ENCODE measurements at regions not wholly inside any gene's neighbourhood (a gene's known extent, or its start where the extent isn't known, plus 50 kb on each side); places are given as distances from the start of the nearest gene placed in this dataset.

DNA sequence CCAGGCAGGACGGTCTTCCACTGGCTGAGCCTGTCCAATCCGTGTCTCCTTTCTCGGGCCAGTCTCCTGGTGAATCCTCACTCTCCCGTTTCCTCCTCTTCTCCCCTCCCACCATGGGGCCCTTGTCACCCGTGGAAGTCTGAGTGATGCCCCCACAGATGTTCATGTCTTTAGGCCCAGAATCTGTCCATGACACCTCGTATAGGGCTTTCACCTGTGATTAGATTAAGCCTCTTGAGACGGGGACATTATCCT, 193.5 kb downstream of the ZFP36L2 start:
- Mint-ChIP-seq H3K4me3 (no peak overlapping the region), H3K36me3 (ENCODE audit: low read depth) (no peaks in the 10 kb centered on the region), H3K9me3 (no peaks in the 10 kb centered on the region), H3K4me1 (ENCODE audit: low read depth) (peaks cover 11% of the 10 kb centered on the region), H3K27ac (no peak overlapping the region), H3K27me3 (no peaks in the 10 kb centered on the region)

DNA sequence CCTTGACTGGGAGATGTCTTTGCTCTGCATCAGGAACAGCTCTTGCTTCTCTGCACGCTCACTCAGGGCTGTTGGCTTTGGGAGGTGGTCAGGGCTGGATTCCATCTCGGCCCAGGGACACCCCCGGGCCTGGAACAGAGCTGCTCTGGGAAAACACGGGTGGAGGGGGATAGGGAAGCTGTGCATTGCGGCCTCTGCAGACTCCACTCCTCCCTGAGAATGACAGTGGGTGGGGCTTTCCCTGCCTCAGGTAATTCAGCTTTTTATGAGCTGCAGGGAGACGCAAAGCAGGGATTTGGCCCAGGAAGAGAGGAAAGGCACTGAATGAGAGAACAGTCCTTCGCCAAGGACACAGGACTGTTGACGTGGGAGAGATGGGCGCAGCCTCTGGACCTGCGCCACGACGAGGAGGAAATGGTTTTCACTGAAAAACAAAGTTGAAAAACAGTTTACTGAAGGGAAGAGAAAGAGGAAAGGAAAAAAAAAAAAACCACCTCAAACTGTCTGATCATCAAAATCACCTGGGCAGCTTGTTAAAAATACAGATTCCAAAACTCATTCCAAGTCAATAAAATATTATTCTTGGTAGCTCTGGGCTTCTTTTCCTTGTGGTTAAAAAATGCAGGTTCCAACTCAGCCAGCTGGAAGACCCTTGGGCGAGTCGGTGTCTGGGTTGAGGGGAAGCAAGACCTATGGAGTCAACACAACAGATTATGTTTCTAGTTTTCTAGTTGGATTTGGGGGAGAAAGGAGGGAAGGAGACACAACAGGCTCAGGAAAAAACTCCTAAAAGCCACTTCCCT, 194.0 kb downstream of the ZFP36L2 start:
- Mint-ChIP-seq H3K27ac (no peak overlapping the region), H3K27me3 (no peaks in the 10 kb centered on the region), H3K4me3 (no peak overlapping the region), H3K9me3 (no peaks in the 10 kb centered on the region), H3K36me3 (ENCODE audit: low read depth) (no peaks in the 10 kb centered on the region), H3K4me1 (ENCODE audit: low read depth) (peaks cover 11% of the 10 kb centered on the region)

DNA sequence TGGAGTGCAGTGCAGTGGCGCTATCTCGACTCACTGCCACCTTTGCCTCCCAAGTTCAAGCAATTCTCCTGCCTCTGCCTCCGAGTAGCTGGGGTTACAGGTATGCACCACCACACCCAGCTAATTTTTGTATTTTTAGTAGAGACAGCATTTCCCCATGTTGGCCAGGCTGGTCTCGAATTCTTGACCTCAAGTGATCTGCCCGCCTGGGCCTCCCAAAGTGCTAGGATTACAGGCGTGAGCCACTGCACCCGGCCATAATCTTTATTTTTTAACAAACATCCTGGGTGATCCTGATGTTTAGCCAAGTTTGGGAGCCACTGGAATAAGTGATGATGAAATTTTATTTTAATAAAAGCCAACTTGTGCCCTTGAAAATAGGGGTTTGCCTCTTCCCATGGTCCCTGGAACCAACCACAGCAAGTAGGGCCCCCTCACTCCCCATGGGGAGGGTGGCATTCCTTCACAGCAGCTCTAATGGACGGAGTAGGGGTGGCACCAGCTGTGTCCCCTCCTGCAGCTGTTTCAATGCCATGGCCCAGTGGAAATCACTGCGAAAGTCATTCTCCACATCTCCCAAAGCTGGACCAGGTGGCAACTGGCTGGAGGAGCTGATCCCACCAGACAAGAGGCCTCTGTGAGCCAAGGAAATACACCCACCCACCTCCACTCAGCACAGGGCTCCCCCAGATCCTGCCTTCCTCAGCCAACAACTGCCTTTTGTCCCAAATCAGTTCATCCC, 194.8 kb downstream of the ZFP36L2 start:
- Mint-ChIP-seq H3K27me3 (no peaks in the 10 kb centered on the region), H3K27ac (no peak overlapping the region), H3K4me1 (ENCODE audit: low read depth) (peaks cover 17% of the 10 kb centered on the region), H3K4me3 (no peak overlapping the region), H3K36me3 (ENCODE audit: low read depth) (no peaks in the 10 kb centered on the region), H3K9me3 (no peaks in the 10 kb centered on the region)

DNA sequence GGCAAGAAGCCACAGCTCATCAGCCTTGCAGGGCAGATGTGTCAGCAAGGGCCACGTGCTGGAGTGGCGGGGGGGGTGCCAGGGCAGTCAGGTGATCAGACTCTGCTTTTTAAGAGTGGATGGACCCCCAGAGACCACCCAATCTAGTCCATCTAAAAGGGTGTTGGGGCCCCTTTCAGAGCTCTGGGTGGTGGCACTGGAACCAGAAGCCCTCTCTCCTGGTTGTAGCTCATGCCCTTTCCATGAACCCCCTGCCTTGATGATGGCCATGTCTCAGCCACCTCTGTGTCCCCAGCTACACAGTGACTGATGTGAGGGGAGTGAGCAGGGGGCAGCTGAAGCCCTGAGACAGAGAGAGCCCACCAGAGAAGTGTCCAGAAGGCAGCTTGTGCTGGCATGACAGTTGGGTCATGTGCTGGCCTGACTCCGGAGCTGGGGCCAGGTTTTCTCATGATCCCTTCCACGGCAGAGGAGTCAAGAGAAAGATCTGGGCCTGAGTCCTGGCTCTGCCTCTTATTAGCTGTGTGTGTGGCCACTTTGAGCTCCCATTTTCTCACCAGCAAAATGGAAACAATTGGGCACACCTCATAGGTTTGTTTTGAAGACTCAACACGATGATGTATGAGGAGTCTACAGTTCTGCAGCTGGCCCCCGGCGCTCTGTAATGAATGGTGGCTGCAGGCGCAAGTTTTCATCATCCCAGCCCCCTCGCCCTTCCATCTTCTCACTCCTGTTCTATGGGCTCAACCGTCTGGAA, 195.7 kb downstream of the ZFP36L2 start:
- Mint-ChIP-seq H3K36me3 (ENCODE audit: low read depth) (no peaks in the 10 kb centered on the region), H3K4me1 (ENCODE audit: low read depth) (peaks cover 17% of the 10 kb centered on the region), H3K4me3 (no peak overlapping the region), H3K9me3 (no peaks in the 10 kb centered on the region), H3K27me3 (no peaks in the 10 kb centered on the region), H3K27ac (no peak overlapping the region)

DNA sequence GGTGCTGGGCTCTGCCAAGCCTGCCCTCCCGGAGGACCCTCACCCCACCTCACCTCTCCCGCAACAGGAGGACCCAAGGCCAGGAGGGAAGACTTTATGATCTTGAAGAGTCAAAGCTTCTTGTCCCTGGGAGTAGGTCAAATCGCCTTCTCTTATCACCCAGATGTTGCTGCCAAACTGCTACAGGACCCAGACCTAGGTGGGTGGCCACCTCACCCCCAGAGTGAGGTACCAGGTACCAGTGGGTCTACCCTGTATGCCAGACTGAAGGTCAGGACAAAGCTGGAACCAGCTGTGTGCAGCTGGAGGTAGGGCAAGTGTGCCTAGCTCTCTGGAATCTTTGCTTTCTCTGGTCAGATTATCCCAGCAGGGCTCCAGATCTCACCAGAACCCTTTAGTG, 197.2 kb downstream of the ZFP36L2 start:
- Mint-ChIP-seq H3K27me3 (no peaks in the 10 kb centered on the region), H3K36me3 (ENCODE audit: low read depth) (no peaks in the 10 kb centered on the region), H3K4me3 (no peak overlapping the region), H3K27ac (no peak overlapping the region), H3K9me3 (no peaks in the 10 kb centered on the region), H3K4me1 (ENCODE audit: low read depth) (peaks cover 27% of the 10 kb centered on the region)

DNA sequence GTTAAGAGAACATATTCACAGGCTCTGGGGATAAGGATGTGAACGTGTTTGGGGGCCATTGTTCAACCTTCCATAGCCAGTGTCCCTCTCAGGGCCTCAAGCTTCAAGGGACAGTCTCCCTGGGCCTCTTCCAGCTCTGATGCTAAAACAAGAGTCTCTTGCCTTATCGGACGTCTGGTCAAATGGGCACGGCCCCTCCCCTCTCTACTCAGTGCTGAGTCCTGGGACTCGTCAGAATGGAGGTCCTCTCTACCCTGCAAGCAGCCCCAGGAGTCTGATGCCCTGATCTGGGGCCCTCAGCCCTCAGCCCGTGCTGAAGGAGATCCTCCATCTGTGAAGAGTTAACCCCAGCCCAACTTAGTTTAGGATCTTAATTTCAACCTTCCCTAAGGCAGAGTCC, 198.2 kb downstream of the ZFP36L2 start:
- no peak overlapping the region for H3K27ac Mint-ChIP-seq
- no peak overlapping the region for H3K4me3 Mint-ChIP-seq
- H3K27me3 Mint-ChIP-seq = no peaks in the 10 kb centered on the region
- no peaks in the 10 kb centered on the region for H3K36me3 Mint-ChIP-seq (ENCODE audit: low read depth)
- H3K4me1 Mint-ChIP-seq (ENCODE audit: low read depth) = peaks cover 27% of the 10 kb centered on the region
- no peaks in the 10 kb centered on the region for H3K9me3 Mint-ChIP-seq

DNA sequence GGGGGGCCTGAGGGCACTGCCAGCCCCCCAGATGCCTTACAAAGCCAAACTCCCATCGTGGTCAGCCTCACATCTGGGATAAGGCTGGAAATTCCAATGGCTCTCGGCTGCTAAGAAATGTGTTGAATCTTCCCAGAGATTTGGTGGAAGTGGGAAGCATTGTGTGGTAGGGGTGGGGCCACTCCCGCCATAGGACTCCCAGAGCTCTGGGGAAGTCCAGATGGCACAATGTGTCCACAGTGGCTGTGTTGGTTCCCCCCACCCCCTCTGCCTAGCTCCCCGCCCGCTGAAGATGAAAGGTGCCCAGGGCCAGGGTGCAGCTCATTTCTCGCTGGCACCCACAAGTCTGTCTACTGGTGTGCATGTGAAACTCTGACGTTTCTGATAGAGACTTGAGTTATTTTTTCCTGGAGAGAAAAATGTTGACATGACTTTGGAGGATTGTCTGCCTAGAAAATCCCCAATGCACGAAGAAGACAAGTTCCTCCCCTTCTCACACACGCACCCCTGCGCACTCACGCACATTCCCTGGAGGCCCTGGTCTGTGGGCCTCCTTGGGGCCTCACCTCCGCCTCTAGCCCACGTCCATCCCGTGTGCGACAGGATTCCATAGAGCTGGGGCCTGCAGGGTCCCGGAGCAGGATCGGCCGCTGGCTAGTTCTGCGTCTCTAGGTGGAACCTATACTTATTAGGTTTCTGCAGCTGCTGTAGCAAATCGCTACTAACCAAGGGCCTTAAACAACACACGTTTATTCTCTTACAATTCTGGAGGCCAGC, 199.1 kb downstream of the ZFP36L2 start:
- H3K27me3 Mint-ChIP-seq = no peaks in the 10 kb centered on the region
- H3K4me3 Mint-ChIP-seq = no peak overlapping the region
- H3K27ac Mint-ChIP-seq = no peak overlapping the region
- peaks cover 6% of the 10 kb centered on the region for H3K9me3 Mint-ChIP-seq
- H3K4me1 Mint-ChIP-seq (ENCODE audit: low read depth) = peaks cover 19% of the 10 kb centered on the region
- H3K36me3 Mint-ChIP-seq (ENCODE audit: low read depth) = peaks cover 6% of the 10 kb centered on the region

DNA sequence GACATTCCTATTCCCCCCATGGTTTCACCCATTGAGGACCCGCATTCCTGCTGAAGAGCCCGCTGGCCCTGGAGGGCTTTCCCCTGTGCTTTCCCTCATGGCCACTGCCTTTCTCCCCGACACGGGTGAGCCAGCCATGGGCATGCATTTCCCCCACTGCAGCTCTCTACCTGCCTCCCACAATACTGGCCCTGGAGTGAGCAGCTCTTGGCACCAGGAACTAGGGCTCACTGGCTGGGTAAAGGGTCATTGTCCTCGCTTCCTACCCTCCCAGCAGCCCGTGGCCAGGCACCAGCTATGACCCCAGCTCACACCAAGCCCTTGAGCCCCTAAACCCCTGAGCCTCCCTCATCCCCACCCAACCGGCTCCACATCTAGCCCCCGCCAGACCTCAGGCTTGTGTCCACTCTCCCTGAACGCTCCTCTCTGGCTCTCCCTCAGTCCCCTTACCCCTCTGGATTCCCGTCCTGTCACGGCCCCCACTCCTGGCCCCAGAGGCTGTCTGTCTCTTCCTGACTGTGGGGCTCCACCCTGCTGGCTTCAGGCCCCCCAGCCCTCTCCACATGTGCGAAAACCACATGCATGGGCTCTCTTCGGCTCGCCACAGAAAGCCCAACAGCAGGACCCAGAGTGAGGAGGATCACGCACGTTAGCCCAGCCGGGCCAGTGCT, 199.8 kb downstream of the ZFP36L2 start:
- Mint-ChIP-seq H3K36me3 (ENCODE audit: low read depth) (peaks cover 10% of the 10 kb centered on the region), H3K27me3 (no peaks in the 10 kb centered on the region), H3K9me3 (peaks cover 8% of the 10 kb centered on the region), H3K4me1 (ENCODE audit: low read depth) (peaks cover 16% of the 10 kb centered on the region), H3K27ac (no peak overlapping the region), H3K4me3 (no peak overlapping the region)

DNA sequence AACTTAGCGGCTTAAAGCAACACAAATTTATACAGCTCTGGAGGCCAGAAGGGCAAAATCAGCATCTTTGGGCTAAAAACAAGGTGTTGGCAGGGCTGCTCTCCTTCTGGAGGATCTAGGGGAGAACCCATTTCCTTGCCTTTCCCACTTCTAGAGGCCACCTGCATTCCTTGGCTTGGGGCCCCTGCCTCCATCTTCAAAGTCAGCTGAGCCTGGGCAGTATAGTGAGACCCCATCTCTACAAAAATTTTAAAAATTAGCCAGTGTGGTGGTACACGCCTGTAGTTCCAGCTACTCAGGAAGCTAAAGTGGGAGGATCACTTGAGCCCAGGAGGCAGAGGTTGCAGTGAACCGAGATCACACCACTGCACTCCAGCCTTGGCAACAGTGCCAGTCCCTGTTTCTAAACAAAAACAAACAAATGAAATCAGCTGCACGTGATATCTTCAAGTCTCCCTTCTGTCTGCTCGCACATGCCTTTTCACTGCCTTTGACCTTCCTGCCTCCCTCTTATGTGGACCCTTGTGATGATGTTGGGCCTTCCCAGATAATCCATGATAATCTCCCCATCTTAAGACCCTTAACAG, 200.6 kb downstream of the ZFP36L2 start:
- H3K4me3 Mint-ChIP-seq = no peak overlapping the region
- H3K27ac Mint-ChIP-seq = no peak overlapping the region
- no peaks in the 10 kb centered on the region for H3K27me3 Mint-ChIP-seq
- peaks cover 14% of the 10 kb centered on the region for H3K36me3 Mint-ChIP-seq (ENCODE audit: low read depth)
- H3K9me3 Mint-ChIP-seq = peaks cover 8% of the 10 kb centered on the region
- peaks cover 16% of the 10 kb centered on the region for H3K4me1 Mint-ChIP-seq (ENCODE audit: low read depth)

DNA sequence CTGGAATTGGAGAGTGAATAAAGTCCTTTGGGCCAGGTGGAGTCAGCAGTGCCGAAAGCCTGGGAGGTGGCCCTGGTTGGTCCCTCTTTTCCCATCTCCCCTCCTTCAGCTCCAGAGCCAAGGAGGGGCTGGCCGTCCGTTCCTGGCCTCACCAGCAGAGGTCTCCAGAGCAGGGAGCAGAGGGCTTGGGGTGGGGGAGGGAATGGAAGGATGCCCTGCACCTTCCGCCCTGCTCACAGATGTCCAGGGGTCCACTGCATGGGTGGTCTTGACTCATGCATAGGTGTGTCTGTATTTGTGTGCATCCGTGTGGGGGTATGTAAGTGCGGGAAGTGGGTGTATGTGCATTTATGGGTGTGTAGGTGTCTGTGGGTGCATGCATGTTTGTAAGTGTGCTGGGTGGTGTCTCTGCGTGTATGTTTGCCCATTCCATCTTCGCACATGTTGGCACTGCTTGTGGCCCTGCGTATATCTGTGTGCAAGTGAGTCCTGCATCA, 201.8 kb downstream of the ZFP36L2 start:
- Mint-ChIP-seq H3K27me3 (no peaks in the 10 kb centered on the region), H3K4me3 (no peak overlapping the region), H3K9me3 (peaks cover 8% of the 10 kb centered on the region), H3K27ac (no peak overlapping the region), H3K36me3 (ENCODE audit: low read depth) (peaks cover 14% of the 10 kb centered on the region), H3K4me1 (ENCODE audit: low read depth) (peaks cover 16% of the 10 kb centered on the region)

DNA sequence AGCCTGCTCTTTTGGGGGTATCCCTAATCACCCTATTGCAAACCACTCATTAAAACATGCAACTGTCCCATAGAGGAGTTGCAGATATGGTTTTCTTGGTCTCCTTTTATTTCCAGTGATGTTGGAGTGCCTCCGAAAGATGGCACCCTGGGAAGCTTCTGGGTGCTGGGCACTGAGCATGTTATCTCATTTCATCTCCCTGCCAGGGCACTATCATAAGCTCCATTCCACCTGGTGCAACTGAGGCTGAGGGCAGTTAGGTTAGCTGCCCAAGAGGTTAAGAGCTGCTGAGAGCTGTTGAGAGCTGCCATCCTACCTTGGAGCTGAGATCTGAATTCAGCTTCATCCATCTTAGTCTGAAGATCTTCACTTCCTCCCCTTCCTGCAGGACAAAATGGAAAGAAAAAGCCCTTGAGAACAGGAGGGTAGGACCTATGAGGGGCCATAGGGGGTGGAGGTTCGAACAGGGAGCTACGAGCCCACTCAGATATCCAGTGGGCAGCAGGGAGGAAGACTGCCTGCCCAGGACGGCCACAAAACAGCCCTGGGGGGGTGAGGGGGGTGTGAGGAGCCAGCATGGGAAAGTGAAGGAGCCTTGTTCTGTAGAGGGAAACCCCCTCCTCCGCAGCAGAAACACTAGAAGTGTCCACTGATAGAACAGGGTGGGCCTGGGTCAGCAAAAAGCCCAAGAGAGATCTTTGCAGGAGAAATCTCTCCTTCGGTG, 202.5 kb downstream of the ZFP36L2 start:
- no peaks in the 10 kb centered on the region for H3K27me3 Mint-ChIP-seq
- peaks cover 14% of the 10 kb centered on the region for H3K36me3 Mint-ChIP-seq (ENCODE audit: low read depth)
- peaks cover 16% of the 10 kb centered on the region for H3K4me1 Mint-ChIP-seq (ENCODE audit: low read depth)
- no peak overlapping the region for H3K27ac Mint-ChIP-seq
- no peak overlapping the region for H3K4me3 Mint-ChIP-seq
- H3K9me3 Mint-ChIP-seq = peaks cover 8% of the 10 kb centered on the region

DNA sequence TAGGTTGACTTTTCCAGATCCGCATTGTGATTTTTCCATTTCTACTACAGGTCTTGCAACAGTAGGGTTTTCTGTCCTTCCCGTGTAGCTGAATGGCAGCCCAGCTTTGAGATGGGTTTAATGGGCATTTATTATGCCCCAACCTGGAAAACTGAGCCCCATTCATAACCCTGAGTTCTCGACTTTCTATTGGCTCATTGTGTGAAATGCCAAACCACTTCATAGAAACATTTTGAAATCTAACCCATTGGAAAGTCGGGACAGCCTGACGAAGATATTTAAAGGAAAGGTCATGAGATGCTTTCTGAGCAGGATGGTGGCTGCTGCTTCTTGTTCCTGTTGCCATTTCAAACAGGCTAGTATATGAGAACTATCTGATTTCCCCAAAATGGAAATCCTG, 203.5 kb downstream of the ZFP36L2 start:
- Mint-ChIP-seq H3K4me3 (no peak overlapping the region), H3K27ac (no peak overlapping the region), H3K36me3 (ENCODE audit: low read depth) (peaks cover 14% of the 10 kb centered on the region), H3K9me3 (peaks cover 8% of the 10 kb centered on the region), H3K4me1 (ENCODE audit: low read depth) (peaks cover 16% of the 10 kb centered on the region), H3K27me3 (no peaks in the 10 kb centered on the region)

DNA sequence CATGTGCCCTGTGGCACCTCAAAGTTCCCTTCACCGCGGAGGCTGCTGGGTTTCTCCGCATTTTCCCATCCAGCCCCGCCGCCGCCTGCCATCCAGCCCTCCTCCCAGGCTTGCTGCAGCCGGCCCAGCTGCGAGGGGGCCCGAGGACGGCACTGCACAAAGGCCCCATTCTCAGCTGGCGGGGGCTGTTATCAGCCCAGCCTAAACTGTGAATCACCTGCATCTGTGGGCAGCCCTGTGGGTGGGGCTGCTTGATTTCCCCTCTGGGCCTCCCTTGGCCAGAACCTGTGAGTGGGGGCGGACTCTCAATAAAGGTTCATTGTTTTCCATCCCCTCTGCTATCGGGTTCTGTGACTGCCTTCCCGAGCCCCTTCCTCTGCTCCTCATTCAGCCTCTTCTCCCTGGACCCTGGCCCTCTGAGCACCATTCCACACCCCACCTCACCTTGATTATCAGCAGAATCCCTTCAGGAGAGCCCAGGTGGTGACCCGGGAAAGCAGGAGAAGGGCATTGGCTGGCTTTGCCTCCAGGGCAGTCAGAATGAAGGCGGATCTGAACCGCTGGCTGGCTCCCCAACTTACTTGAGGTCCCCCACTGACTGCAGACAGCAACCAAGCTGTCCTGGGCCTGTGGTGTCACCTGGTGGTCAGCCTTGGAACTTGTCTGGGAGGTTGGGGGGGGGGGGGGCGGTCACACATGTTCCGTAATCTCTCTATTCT, 204.5 kb downstream of the ZFP36L2 start:
- Mint-ChIP-seq H3K36me3 (ENCODE audit: low read depth) (peaks cover 14% of the 10 kb centered on the region), H3K27me3 (no peaks in the 10 kb centered on the region), H3K4me1 (ENCODE audit: low read depth) (peaks cover 12% of the 10 kb centered on the region), H3K4me3 (no peak overlapping the region), H3K27ac (no peak overlapping the region), H3K9me3 (peaks cover 8% of the 10 kb centered on the region)
